IMR-90 (cell line): ENCODE measurements at regions not wholly inside any gene's neighbourhood (a gene's known extent, or its start where the extent isn't known, plus 50 kb on each side); places are given as distances from the start of the nearest gene placed in this dataset.

ENCODE experiments used
- ATAC-seq: fragments of 200-7000 bp; cut with Tn5 transposase; 2 replicates; pipeline ENCODE4 v1.9.1; 2020; ENCODE audit warnings: low read depth, mild to moderate bottlenecking, moderate library complexity
- BruUV-seq: library from RNA; stranded (reverse); fragments of 400-500 nt; replicated peaks from 2 replicates; lab custom pipeline; 2021; lab: Mats Ljungman, UMichigan
- CTCF ChIA-PET: fragments of 300-600 bp; formaldehyde crosslinking; extraction: SDS; loops from one replicate; lab custom pipeline; 2021; ENCODE audit warnings: antibody characterized with exemption; lab: Yijun Ruan, JAX
- POLR2A ChIA-PET: fragments of 300-600 bp; sonication (Branson Sonifier 250); formaldehyde crosslinking; loops from one replicate; lab custom pipeline; 2022; ENCODE audit warnings: antibody characterized with exemption; ENCODE audit not compliant: unreplicated experiment; lab: Charles Lee
- DNase-seq: peaks from one replicate; pipeline ENCODE4 v3.0.0; 2013
- H2AFZ ChIP-seq: replicated peaks from 2 replicates; pipeline ENCODE3; 2013; ENCODE audit warnings: low read length, mild to moderate bottlenecking; ENCODE audit not compliant: poor library complexity
- H2AK5ac ChIP-seq: 2 replicates; pipeline ENCODE4 v1.6.1; 2013; ENCODE audit warnings: low read depth, low read length, inconsistent platforms
- H2AK9ac ChIP-seq: replicated peaks from 2 replicates; pipeline ENCODE3; 2013; ENCODE audit warnings: mild to moderate bottlenecking, low read depth, low read length, moderate library complexity; ENCODE audit not compliant: poor library complexity
- H2BK120ac ChIP-seq: 2 replicates; pipeline ENCODE4 v1.6.1; 2013; ENCODE audit warnings: low read depth, low read length, inconsistent platforms
- H2BK15ac ChIP-seq: 3 replicates; pipeline ENCODE4 v1.6.1; 2013; ENCODE audit warnings: low read depth, low read length, inconsistent platforms
- H2BK20ac ChIP-seq: 2 replicates; pipeline ENCODE4 v1.6.1; 2013; ENCODE audit warnings: low read depth, mild to moderate bottlenecking, inconsistent platforms, low read length, moderate library complexity
- H2BK5ac ChIP-seq: 2 replicates; pipeline ENCODE4 v1.6.1; 2013; ENCODE audit warnings: mild to moderate bottlenecking, low read depth, low read length, inconsistent platforms; ENCODE audit not compliant: poor library complexity, severe bottlenecking
- H3K14ac ChIP-seq: replicated peaks from 2 replicates; pipeline ENCODE4 v1.6.1; 2013; ENCODE audit warnings: low read depth, low read length, inconsistent platforms
- H3K18ac ChIP-seq: 2 replicates; pipeline ENCODE4 v1.6.1; 2013; ENCODE audit warnings: low read depth, low read length, control low read depth
- H3K23ac ChIP-seq: 2 replicates; pipeline ENCODE4 v1.6.1; 2013; ENCODE audit warnings: low read depth, low read length, inconsistent platforms
- H3K27ac ChIP-seq: 2 replicates; pipeline ENCODE4 v1.5.1; 2013; ENCODE audit warnings: mild to moderate bottlenecking, control low read depth, low read length; ENCODE audit not compliant: insufficient read depth
- H3K27me3 ChIP-seq: 2 replicates; pipeline ENCODE4 v1.6.1; 2013; ENCODE audit warnings: low read length; ENCODE audit not compliant: control insufficient read depth, insufficient read depth
- H3K36me3 ChIP-seq: 2 replicates; pipeline ENCODE4 v1.6.1; 2013; ENCODE audit warnings: low read length, mixed read lengths; ENCODE audit not compliant: control insufficient read depth, insufficient read depth
- H3K4ac ChIP-seq: 2 replicates; pipeline ENCODE4 v1.6.1; 2013; ENCODE audit warnings: low read depth, low read length, inconsistent platforms
- H3K4me1 ChIP-seq: 2 replicates; pipeline ENCODE4 v1.6.1; 2013; ENCODE audit warnings: low read length, mixed read lengths; ENCODE audit not compliant: control insufficient read depth, insufficient read depth
- H3K4me2 ChIP-seq: 2 replicates; pipeline ENCODE4 v1.6.1; 2013; ENCODE audit warnings: low read depth, mild to moderate bottlenecking, control low read depth, low read length, moderate library complexity
- H3K4me3 ChIP-seq: 2 replicates; pipeline ENCODE4 v1.5.1; 2013; ENCODE audit warnings: low read depth, mild to moderate bottlenecking, control low read depth, low read length, moderate library complexity; ENCODE audit not compliant: insufficient read depth
- H3K56ac ChIP-seq: 2 replicates; pipeline ENCODE4 v1.6.1; 2013; ENCODE audit warnings: low read length, inconsistent platforms; ENCODE audit not compliant: insufficient read depth; ENCODE audit errors: extremely low read depth
- H3K79me1 ChIP-seq, 2 experiments: 2 replicates each; pipeline ENCODE4 v1.6.1; 2013; ENCODE audit warnings: low read length in 2 of 2, inconsistent platforms in 1 of 2, low read depth in 1 of 2
- H3K9ac ChIP-seq: 2 replicates; pipeline ENCODE4 v1.6.1; 2013; ENCODE audit warnings: low read depth, low read length, control low read depth
- H3K9me1 ChIP-seq: 2 replicates; pipeline ENCODE4 v1.6.1; 2013; ENCODE audit warnings: low read length, inconsistent platforms; ENCODE audit not compliant: insufficient read depth
- H3K9me3 ChIP-seq: 2 replicates; pipeline ENCODE4 v1.6.1; 2013; ENCODE audit warnings: low read length; ENCODE audit not compliant: control insufficient read depth, insufficient read depth
- H4K20me1 ChIP-seq: 2 replicates; pipeline ENCODE4 v1.6.1; 2013; ENCODE audit warnings: low read length, inconsistent platforms; ENCODE audit not compliant: insufficient read depth
- H4K5ac ChIP-seq: 2 replicates; pipeline ENCODE4 v1.6.1; 2013; ENCODE audit warnings: mild to moderate bottlenecking, low read depth, low read length, control low read depth
- H4K8ac ChIP-seq, 2 experiments: 2 replicates each; pipeline ENCODE4 v1.6.1; 2013; ENCODE audit warnings: low read depth in 2 of 2, low read length in 2 of 2, control low read depth in 1 of 2, inconsistent platforms in 1 of 2
- H4K91ac ChIP-seq: 2 replicates; pipeline ENCODE4 v1.6.1; 2013; ENCODE audit warnings: low read depth, low read length, inconsistent platforms; ENCODE audit not compliant: insufficient read depth
- BHLHE40 ChIP-seq: fragments of 150-350 bp; IDR thresholded peaks from 2 replicates; pipeline ENCODE4 v1.6.1; 2016; ENCODE audit warnings: mild to moderate bottlenecking, low read depth, low read length
- CEBPB ChIP-seq: IDR thresholded peaks from 2 replicates; pipeline ENCODE4 v1.6.1; 2012; ENCODE audit warnings: low read depth, low read length, improper control_type of control experiment
- CHD1 ChIP-seq: IDR thresholded peaks from 2 replicates; pipeline ENCODE4 v1.6.1; 2012; ENCODE audit warnings: low read depth, low read length, improper control_type of control experiment
- FOS ChIP-seq: fragments of 150-350 bp; IDR thresholded peaks from 2 replicates; pipeline ENCODE4 v1.6.1; 2016; ENCODE audit warnings: low read depth, low read length
- MAFK ChIP-seq: IDR thresholded peaks from 2 replicates; pipeline ENCODE4 v1.6.1; 2012; ENCODE audit warnings: low read depth, low read length, improper control_type of control experiment
- MAZ ChIP-seq: IDR thresholded peaks from 2 replicates; pipeline ENCODE4 v1.6.1; 2012; ENCODE audit warnings: low read depth, mild to moderate bottlenecking, low read length, improper control_type of control experiment, moderate library complexity, borderline replicate concordance
- MXI1 ChIP-seq: IDR thresholded peaks from 2 replicates; pipeline ENCODE4 v1.6.1; 2012; ENCODE audit warnings: low read depth, mild to moderate bottlenecking, low read length, moderate library complexity, borderline replicate concordance
- NFE2L2 ChIP-seq: fragments of 150-350 bp; IDR thresholded peaks from 2 replicates; pipeline ENCODE4 v1.6.1; 2016; ENCODE audit warnings: low read depth, mild to moderate bottlenecking, low read length
- POLR2A ChIP-seq: IDR thresholded peaks from 2 replicates; pipeline ENCODE4 v1.6.1; 2012; ENCODE audit warnings: mild to moderate bottlenecking, low read depth, low read length
- RAD21 ChIP-seq: IDR thresholded peaks from 2 replicates; pipeline ENCODE4 v1.6.1; 2012; ENCODE audit warnings: low read length, improper control_type of control experiment
- RCOR1 ChIP-seq: IDR thresholded peaks from 2 replicates; pipeline ENCODE4 v1.6.1; 2012; ENCODE audit warnings: mild to moderate bottlenecking, low read length, improper control_type of control experiment; ENCODE audit not compliant: insufficient replicate concordance
- RFX5 ChIP-seq: IDR thresholded peaks from 2 replicates; pipeline ENCODE4 v1.8.0; 2012; ENCODE audit warnings: low read depth, mild to moderate bottlenecking, low read length, moderate library complexity
- SMC3 ChIP-seq: fragments of 150-350 bp; IDR thresholded peaks from 2 replicates; pipeline ENCODE4 v1.6.1; 2016; ENCODE audit warnings: low read depth, mild to moderate bottlenecking, antibody characterized with exemption, low read length, moderate library complexity
- WGBS, 2 experiments: methylation state at CpG; one replicate each; pipeline versions ENCODE4 v1.1.5 to v1.1.7; 2013; ENCODE audit warnings: missing lambda C conversion rate in 2 of 2; ENCODE audit not compliant: insufficient read length in 1 of 2; ENCODE audit errors: extremely low coverage in 2 of 2; 5-methylcytosine and 5-hydroxymethylcytosine counted together
- dilution Hi-C: fragments of 300-500 bp; cut with HindIII; formaldehyde crosslinking; loops from one replicate; pipeline ENCODE4 v1.14.3; 2018; ENCODE audit warnings: low sequenced_read_pairs; ENCODE audit not compliant: unreplicated experiment
- in situ Hi-C: fragments of 300-500 bp; cut with MboI; formaldehyde crosslinking; loops from 3 replicates; pipeline ENCODE4 v1.14.3; 2019; ENCODE audit warnings: low sequenced_read_pairs, inconsistent platforms, mixed read lengths
- intact Hi-C: fragments of 100-400 bp; cut with micrococcal nuclease; formaldehyde crosslinking; loops from 2 replicates; pipeline ENCODE4 v1.10.0; 2022
- TF ChIP-seq, protein P1 (sequence below): conservative IDR thresholded peaks from 2 replicates; pipeline ENCODE4 v1.5.1; 2012; ENCODE audit warnings: mild to moderate bottlenecking, low read depth, low read length, improper control_type of control experiment
- TF ChIP-seq, protein P2 (sequence below): fragments of 150-350 bp; IDR thresholded peaks from 2 replicates; pipeline ENCODE4 v1.6.1; 2016; ENCODE audit warnings: low read depth, mild to moderate bottlenecking, low read length, moderate library complexity, borderline replicate concordance

DNA sequence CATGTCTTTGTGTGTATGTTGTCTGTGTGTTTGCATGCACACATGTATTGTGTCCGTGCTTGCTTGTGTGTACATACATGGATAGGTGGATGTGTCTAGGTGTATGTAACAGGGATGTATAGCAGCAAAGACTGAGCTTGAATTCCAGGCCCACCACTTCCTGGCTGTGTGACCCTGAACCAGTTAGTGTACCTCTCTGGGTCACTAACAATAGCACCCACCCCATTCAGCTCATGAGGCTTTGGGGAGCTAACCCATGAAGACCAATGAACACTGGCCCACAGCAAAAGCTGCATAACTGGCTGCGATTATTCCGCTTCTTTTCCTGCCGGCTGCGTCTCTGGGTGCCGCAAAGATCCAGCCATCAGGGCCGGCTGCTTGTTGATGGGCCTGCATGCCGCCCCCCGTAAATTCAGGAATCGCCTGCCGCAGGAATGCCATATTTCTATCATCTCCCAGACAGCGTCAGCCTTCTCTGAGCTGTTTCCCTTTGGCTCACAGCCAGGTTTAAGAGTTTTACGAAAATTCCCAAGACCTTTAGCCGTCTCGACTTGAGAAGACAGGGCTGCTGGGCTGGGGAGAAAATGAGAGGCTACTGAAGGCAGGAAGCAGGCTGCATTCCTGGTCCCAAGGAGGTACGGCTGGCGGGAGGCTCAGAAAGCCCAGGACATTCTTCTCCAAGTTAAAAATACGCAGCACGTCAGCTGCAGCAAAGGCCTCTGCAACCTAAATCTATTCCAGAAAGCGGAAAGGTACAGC, 224.6 kb downstream of the MN1 start:
- Histone ChIP-seq H3K36me3 (no peaks in the 10 kb centered on the region), H3K27me3 (peaks cover 60% of the 10 kb centered on the region), H3K9ac (no peak overlapping the region), H3K18ac (no peak overlapping the region), H4K5ac (no peak overlapping the region), H4K91ac (no peak overlapping the region), H3K9me1 (peaks cover 7% of the 10 kb centered on the region), H3K4ac (no peak overlapping the region), H4K20me1 (no peaks in the 10 kb centered on the region), H2BK5ac (no peak overlapping the region), H2AK9ac (no peak overlapping the region), H2AFZ (peak overlapping the region; percentile 71), H3K9me3 (peaks cover 6% of the 10 kb centered on the region), H3K23ac (no peak overlapping the region), H2AK5ac (no peak overlapping the region), H3K79me1 (no peaks in the 10 kb centered on the region), H3K14ac (no peak overlapping the region; the same call in 1 of the 2 replicates), H2BK120ac (no peak overlapping the region), H2BK20ac (no peak overlapping the region), H3K56ac (no peak overlapping the region), H3K4me1 (no peaks in the 10 kb centered on the region; the same call in 1 of the 2 replicates), H4K8ac (no peak overlapping the region), H3K27ac (no peak overlapping the region), H3K4me2 (no peak overlapping the region; the same call in 1 of the 2 replicates), H3K4me3 (no peak overlapping the region), H2BK15ac (no peak overlapping the region)
- DNase-seq (peak; percentile 70), ATAC-seq (no peak; the same call in 1 of the 2 replicates)
- dilution Hi-C loops (no loop called here), intact Hi-C loops (no loop called here), in situ Hi-C loops (no loop called here)
- 22% methylated on average over 8 of the region's 20 CpGs; no CpG with 5 or more reads in 1 of the 2 experiments for WGBS, 2 experiments
- ChIA-PET POLR2A (no interaction called here), CTCF (no interaction called here)
- TF ChIP-seq MAZ (no peak), BHLHE40 (no peak), NFE2L2 (no peak), RFX5 (no peak), CHD1 (no peak), RAD21 (no peak), RCOR1 (no peak), MAFK (no peak), CEBPB (no peak), FOS (no peak), SMC3 (no peak), POLR2A (no peak), MXI1 (no peak)
- TF ChIP-seq, protein P1, sequence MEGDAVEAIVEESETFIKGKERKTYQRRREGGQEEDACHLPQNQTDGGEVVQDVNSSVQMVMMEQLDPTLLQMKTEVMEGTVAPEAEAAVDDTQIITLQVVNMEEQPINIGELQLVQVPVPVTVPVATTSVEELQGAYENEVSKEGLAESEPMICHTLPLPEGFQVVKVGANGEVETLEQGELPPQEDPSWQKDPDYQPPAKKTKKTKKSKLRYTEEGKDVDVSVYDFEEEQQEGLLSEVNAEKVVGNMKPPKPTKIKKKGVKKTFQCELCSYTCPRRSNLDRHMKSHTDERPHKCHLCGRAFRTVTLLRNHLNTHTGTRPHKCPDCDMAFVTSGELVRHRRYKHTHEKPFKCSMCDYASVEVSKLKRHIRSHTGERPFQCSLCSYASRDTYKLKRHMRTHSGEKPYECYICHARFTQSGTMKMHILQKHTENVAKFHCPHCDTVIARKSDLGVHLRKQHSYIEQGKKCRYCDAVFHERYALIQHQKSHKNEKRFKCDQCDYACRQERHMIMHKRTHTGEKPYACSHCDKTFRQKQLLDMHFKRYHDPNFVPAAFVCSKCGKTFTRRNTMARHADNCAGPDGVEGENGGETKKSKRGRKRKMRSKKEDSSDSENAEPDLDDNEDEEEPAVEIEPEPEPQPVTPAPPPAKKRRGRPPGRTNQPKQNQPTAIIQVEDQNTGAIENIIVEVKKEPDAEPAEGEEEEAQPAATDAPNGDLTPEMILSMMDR = no peak
- TF ChIP-seq, protein P2, sequence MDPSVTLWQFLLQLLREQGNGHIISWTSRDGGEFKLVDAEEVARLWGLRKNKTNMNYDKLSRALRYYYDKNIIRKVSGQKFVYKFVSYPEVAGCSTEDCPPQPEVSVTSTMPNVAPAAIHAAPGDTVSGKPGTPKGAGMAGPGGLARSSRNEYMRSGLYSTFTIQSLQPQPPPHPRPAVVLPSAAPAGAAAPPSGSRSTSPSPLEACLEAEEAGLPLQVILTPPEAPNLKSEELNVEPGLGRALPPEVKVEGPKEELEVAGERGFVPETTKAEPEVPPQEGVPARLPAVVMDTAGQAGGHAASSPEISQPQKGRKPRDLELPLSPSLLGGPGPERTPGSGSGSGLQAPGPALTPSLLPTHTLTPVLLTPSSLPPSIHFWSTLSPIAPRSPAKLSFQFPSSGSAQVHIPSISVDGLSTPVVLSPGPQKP = no peak
- no TSS peak for BruUV-seq
